ENCODE measurements at regions not wholly inside any gene's neighbourhood (a gene's known extent, or its start where the extent isn't known, plus 50 kb on each side); places are given as distances from the start of the nearest gene placed in this dataset.

GRCh38 chr11:70734379-70734778, 336.1 kb downstream of the CTTN start:
- no peak for TF ChIP-seq CTCF (IDR thresholded peaks at IDR 0.05)
- TF ChIP-seq EZH2 (IDR thresholded peaks at IDR 0.05), result no peak

All from neural progenitor cell (in vitro differentiated cells).